H9 (cell line): ENCODE measurements at regions not wholly inside any gene's neighbourhood (a gene's known extent, or its start where the extent isn't known, plus 50 kb on each side); places are given as distances from the start of the nearest gene placed in this dataset.

Experiments
- DNase-seq: peaks from one replicate; pipeline ENCODE4 v3.0.0-alpha.2; 2017
- H2AFZ ChIP-seq: one replicate; pipeline ENCODE4 v1.6.1; 2013; ENCODE audit warnings: mild to moderate bottlenecking, low read length, control low read depth, moderate library complexity
- H2AK5ac ChIP-seq: 2 replicates; pipeline ENCODE4 v1.6.1; 2013; ENCODE audit warnings: low read length, control low read depth, mixed read lengths; ENCODE audit not compliant: insufficient read length
- H2BK120ac ChIP-seq: one replicate; pipeline ENCODE4 v1.6.1; 2013; ENCODE audit warnings: low read depth, mild to moderate bottlenecking, low read length, control low read depth, inconsistent platforms; ENCODE audit not compliant: poor library complexity, severe bottlenecking
- H2BK12ac ChIP-seq: 2 replicates; pipeline ENCODE4 v1.6.1; 2013; ENCODE audit warnings: low read length, control low read depth, mixed read lengths, low read depth; ENCODE audit not compliant: insufficient read length
- H2BK15ac ChIP-seq: 2 replicates; pipeline ENCODE4 v1.6.1; 2013; ENCODE audit warnings: low read depth, low read length, control low read depth
- H2BK20ac ChIP-seq: one replicate; pipeline ENCODE4 v1.6.1; 2013; ENCODE audit warnings: low read depth, mild to moderate bottlenecking, low read length, control low read depth, inconsistent platforms; ENCODE audit not compliant: poor library complexity, severe bottlenecking
- H2BK5ac ChIP-seq: 2 replicates; pipeline ENCODE4 v1.6.1; 2013; ENCODE audit warnings: low read length, control low read depth, mixed read lengths; ENCODE audit not compliant: insufficient read length
- H3K14ac ChIP-seq: 2 replicates; pipeline ENCODE4 v1.6.1; 2013; ENCODE audit warnings: low read length, control low read depth; ENCODE audit not compliant: insufficient read depth
- H3K18ac ChIP-seq: 2 replicates; pipeline ENCODE4 v1.6.1; 2013; ENCODE audit warnings: low read depth, mild to moderate bottlenecking, mixed read lengths, low read length, control low read depth; ENCODE audit not compliant: insufficient read length
- H3K23ac ChIP-seq: 2 replicates; pipeline ENCODE4 v1.6.1; 2013; ENCODE audit warnings: low read length, control low read depth, mixed read lengths, low read depth; ENCODE audit not compliant: insufficient read length
- H3K23me2 ChIP-seq: 2 replicates; pipeline ENCODE4 v1.6.1; 2013; ENCODE audit warnings: low read depth, mild to moderate bottlenecking, mixed read lengths, low read length, control low read depth; ENCODE audit not compliant: insufficient read length, poor library complexity, severe bottlenecking
- H3K27ac ChIP-seq: 2 replicates; pipeline ENCODE4 v1.5.1; 2013; ENCODE audit warnings: low read length, control low read depth, mixed read lengths, low read depth; ENCODE audit not compliant: insufficient read length
- H3K27me3 ChIP-seq: 2 replicates; pipeline ENCODE4 v1.6.1; 2013; ENCODE audit warnings: low read length, control low read depth, inconsistent platforms; ENCODE audit not compliant: insufficient read depth
- H3K4ac ChIP-seq: 2 replicates; pipeline ENCODE4 v1.6.1; 2013; ENCODE audit warnings: low read depth, mild to moderate bottlenecking, control low read depth, inconsistent platforms, low read length, moderate library complexity
- H3K4me1 ChIP-seq: 2 replicates; pipeline ENCODE4 v1.6.1; 2013; ENCODE audit warnings: low read length, control low read depth, inconsistent platforms; ENCODE audit not compliant: insufficient read depth
- H3K4me2 ChIP-seq: 2 replicates; pipeline ENCODE4 v1.6.1; 2013; ENCODE audit warnings: low read length, control low read depth, mixed read lengths; ENCODE audit not compliant: insufficient read length, insufficient read depth
- H3K56ac ChIP-seq: 2 replicates; pipeline ENCODE4 v1.6.1; 2013; ENCODE audit warnings: low read depth, mild to moderate bottlenecking, mixed read lengths, low read length, control low read depth; ENCODE audit not compliant: insufficient read length
- H3K79me1 ChIP-seq: 2 replicates; pipeline ENCODE4 v1.6.1; 2013; ENCODE audit warnings: low read depth, mild to moderate bottlenecking, moderate library complexity, low read length, control low read depth, inconsistent platforms; ENCODE audit not compliant: insufficient read depth, poor library complexity, severe bottlenecking
- H3K79me2 ChIP-seq: 2 replicates; pipeline ENCODE4 v1.6.1; 2013; ENCODE audit warnings: low read length, control low read depth, inconsistent platforms; ENCODE audit not compliant: insufficient read depth
- H3K9ac ChIP-seq: 2 replicates; pipeline ENCODE4 v1.6.1; 2013; ENCODE audit warnings: low read length, control low read depth, mixed read lengths; ENCODE audit not compliant: insufficient read length; ENCODE audit errors: extremely low read depth
- H3K9me3 ChIP-seq: one replicate; pipeline ENCODE4 v1.6.1; 2013; ENCODE audit warnings: low read depth, low read length, inconsistent platforms; ENCODE audit not compliant: control insufficient read depth
- H3T11ph ChIP-seq: one replicate; pipeline ENCODE4 v1.6.1; 2013; ENCODE audit warnings: mild to moderate bottlenecking, low read length, control low read depth, inconsistent platforms
- H4K20me1 ChIP-seq: one replicate; pipeline ENCODE4 v1.6.1; 2013; ENCODE audit not compliant: control insufficient read depth, insufficient read length, insufficient read depth
- H4K5ac ChIP-seq: 2 replicates; pipeline ENCODE4 v1.6.1; 2013; ENCODE audit warnings: low read depth, mild to moderate bottlenecking, mixed read lengths, low read length, control low read depth; ENCODE audit not compliant: insufficient read length
- H4K8ac ChIP-seq: replicated peaks from 2 replicates; pipeline ENCODE4 v1.6.1; 2013; ENCODE audit warnings: low read length, control low read depth, mixed read lengths, low read depth; ENCODE audit not compliant: insufficient read length
- H4K91ac ChIP-seq: 2 replicates; pipeline ENCODE4 v1.6.1; 2013; ENCODE audit warnings: low read depth, mild to moderate bottlenecking, moderate library complexity, mixed read lengths, low read length, control low read depth; ENCODE audit not compliant: insufficient read length
- H3K27ac Mint-ChIP-seq, 3 experiments: 2 replicates in 2 of 3; 3 replicates in 1 of 3; pipeline ENCODE4 v1.8.0; 2020 to 2021; ENCODE audit warnings: mixed read lengths in 3 of 3, mild to moderate bottlenecking in 1 of 3, moderate library complexity in 1 of 3
- H3K27me3 Mint-ChIP-seq: 2 replicates; pipeline ENCODE4 v1.8.0; 2021; ENCODE audit warnings: low read depth, mild to moderate bottlenecking, moderate library complexity, mixed read lengths
- H3K36me3 Mint-ChIP-seq, 3 experiments: 2 replicates in 2 of 3; 3 replicates in 1 of 3; pipeline ENCODE4 v1.8.0; 2020 to 2021; ENCODE audit warnings: low read depth in 3 of 3, mixed read lengths in 3 of 3; ENCODE audit not compliant: insufficient read depth in 1 of 3
- H3K4me1 Mint-ChIP-seq, 2 experiments: 2 replicates each; pipeline ENCODE4 v1.8.0; 2020; ENCODE audit warnings: mixed read lengths in 2 of 2
- H3K4me3 Mint-ChIP-seq, 2 experiments: 2 replicates in 1 of 2; 3 replicates in 1 of 2; pipeline ENCODE4 v1.8.0; 2020 to 2021; ENCODE audit warnings: mild to moderate bottlenecking in 2 of 2, mixed read lengths in 2 of 2, moderate library complexity in 1 of 2
- H3K9me3 Mint-ChIP-seq, 2 experiments: 2 replicates in 1 of 2; 3 replicates in 1 of 2; pipeline ENCODE4 v1.8.0; 2020; ENCODE audit warnings: mild to moderate bottlenecking in 2 of 2, mixed read lengths in 2 of 2, moderate library complexity in 1 of 2
- CTCF ChIP-seq: fragments of 200-600 bp; sonication (generic); conservative IDR thresholded peaks from 3 replicates; pipeline ENCODE4 v1.8.0; 2021; ENCODE audit warnings: antibody characterized with exemption, mild to moderate bottlenecking
- WGBS: extraction: QIAGEN DNeasy Blood & Tissue Kit; methylation state at CpG from one replicate; pipeline ENCODE4 v1.1.7; 2013; ENCODE audit warnings: missing lambda C conversion rate, low lambda C conversion rate, mixed read lengths; ENCODE audit not compliant: insufficient read length; ENCODE audit errors: extremely low coverage; 5-methylcytosine and 5-hydroxymethylcytosine counted together

- H3K9ac ChIP-seq = no peak overlapping the region
- H3K14ac ChIP-seq = no peak overlapping the region
- H4K8ac ChIP-seq = no peak overlapping the region
- no peak overlapping the region for H3K27ac ChIP-seq
- H3K27ac Mint-ChIP-seq = no peak overlapping the region
- H2BK15ac ChIP-seq = no peak overlapping the region
- H3K9me3 ChIP-seq = no peaks in the 10 kb centered on the region
- no peak overlapping the region for H2BK12ac ChIP-seq
- no peak overlapping the region for H2AFZ ChIP-seq
- no peaks in the 10 kb centered on the region for H3K23me2 ChIP-seq
- H3K18ac ChIP-seq = no peak overlapping the region
- H2BK120ac ChIP-seq = no peak overlapping the region
- no peaks in the 10 kb centered on the region for H3K27me3 ChIP-seq
- WGBS = no CpG with 5 or more reads among the region's 3 CpGs
- no peaks in the 10 kb centered on the region; the same call in 1 of the 2 replicates for H3K4me1 ChIP-seq
- no peak overlapping the region for H3K4ac ChIP-seq
- H2AK5ac ChIP-seq = no peak overlapping the region
- no peaks in the 10 kb centered on the region for H3K79me2 ChIP-seq
- no peak for TF ChIP-seq CTCF
- no peak overlapping the region for H4K5ac ChIP-seq
- H3K36me3 Mint-ChIP-seq = no peaks in the 10 kb centered on the region
- no peak overlapping the region for H3T11ph ChIP-seq
- H2BK5ac ChIP-seq = no peak overlapping the region
- no peaks in the 10 kb centered on the region for H3K9me3 Mint-ChIP-seq
- H4K20me1 ChIP-seq = no peaks in the 10 kb centered on the region
- no peak overlapping the region for H3K56ac ChIP-seq
- H3K4me2 ChIP-seq = no peak overlapping the region
- H3K4me1 Mint-ChIP-seq = peaks cover 8% of the 10 kb centered on the region in 2 experiments; a peak in 3 of 4 replicates
- H3K23ac ChIP-seq = no peak overlapping the region
- no peaks in the 10 kb centered on the region for H3K79me1 ChIP-seq
- no peak for DNase-seq
- H3K27me3 Mint-ChIP-seq = no peaks in the 10 kb centered on the region
- no peak overlapping the region for H4K91ac ChIP-seq
- H2BK20ac ChIP-seq = no peak overlapping the region
- no peak overlapping the region for H3K4me3 Mint-ChIP-seq
Observed at GRCh38 chr7:81299711-81300110, 380.9 kb upstream of the SEMA3C start.
